ENCODE measurements at regions not wholly inside any gene's neighbourhood (a gene's known extent, or its start where the extent isn't known, plus 50 kb on each side); places are given as distances from the start of the nearest gene placed in this dataset.
"Not testable (repeated sequence)": the region's sequence is repeated elsewhere in the genome, so short reads cannot be mapped to it uniquely, and the experiment has no call there.

DNA sequence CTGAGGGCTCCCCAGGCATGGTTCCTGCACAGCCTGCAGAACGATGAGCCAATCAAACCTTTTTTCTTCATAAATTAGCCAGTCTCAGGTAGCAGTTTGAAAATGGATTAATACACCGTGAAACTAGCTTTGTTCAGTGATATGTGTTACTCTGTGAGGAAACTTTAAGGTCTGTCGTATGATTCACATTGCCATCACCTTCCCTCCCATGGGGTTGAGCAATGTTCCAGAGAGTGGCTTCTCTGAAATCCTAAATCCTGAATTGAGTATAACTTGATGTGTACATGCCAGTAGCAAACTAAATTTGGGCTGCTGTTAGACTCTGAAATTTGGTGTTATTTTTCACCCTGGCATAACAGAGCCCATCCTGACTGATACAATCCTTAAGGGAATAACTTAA lies 866.4 kb upstream of the C9orf72 start:
- Histone ChIP-seq H3K27me3 (no peaks in the 10 kb centered on the region), H3K4me2 (no peak overlapping the region), H3K36me3 (no peaks in the 10 kb centered on the region), H4K20me1 (no peaks in the 10 kb centered on the region), H3K27ac (no peak overlapping the region), H3K9me3 (replicated peaks in 1 of 11) (peaks cover 17 to 21% (median 18%) of the 10 kb centered on the region in 11 experiments), H3K9ac (no peak overlapping the region), H3K4me3 (no peak overlapping the region), H3K4me1 (no peaks in the 10 kb centered on the region)
- no peak for TF ChIP-seq Cebpa-rat (IDR thresholded peaks at IDR 0.05)

DNA sequence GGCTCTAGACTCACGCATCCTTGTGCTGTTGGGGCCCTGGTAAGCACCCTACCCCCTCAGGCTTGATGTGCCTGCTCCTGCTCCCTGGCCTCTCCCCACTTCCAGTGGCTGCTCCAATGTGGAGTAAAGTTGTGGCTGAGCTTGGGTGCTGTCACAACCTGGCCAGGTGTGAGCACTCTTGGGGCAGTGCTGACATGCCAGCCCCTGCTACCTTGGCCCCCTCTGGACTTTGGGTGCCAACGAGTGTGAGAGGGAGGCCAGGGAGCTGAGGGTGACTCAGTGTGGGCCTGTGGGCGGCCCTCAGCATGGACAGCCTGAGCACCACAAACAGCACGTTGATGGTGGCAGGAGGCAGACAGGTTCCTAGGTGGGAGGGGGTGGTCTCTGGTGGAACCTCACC lies 870.2 kb upstream of the C9orf72 start:
- Histone ChIP-seq H3K9ac (no peak overlapping the region), H3K27me3 (no peaks in the 10 kb centered on the region), H3K4me1 (no peaks in the 10 kb centered on the region), H4K20me1 (no peaks in the 10 kb centered on the region), H3K9me3 (replicated peaks in 1 of 11) (peaks cover 21 to 25% (median 22%) of the 10 kb centered on the region in 11 experiments), H3K4me3 (no peak overlapping the region; a peak in 2 of 20 replicates), H3K36me3 (no peaks in the 10 kb centered on the region), H3K4me2 (no peak overlapping the region), H3K27ac (no peak overlapping the region)
- TF ChIP-seq Cebpa-rat (IDR thresholded peaks at IDR 0.05): no peak

DNA sequence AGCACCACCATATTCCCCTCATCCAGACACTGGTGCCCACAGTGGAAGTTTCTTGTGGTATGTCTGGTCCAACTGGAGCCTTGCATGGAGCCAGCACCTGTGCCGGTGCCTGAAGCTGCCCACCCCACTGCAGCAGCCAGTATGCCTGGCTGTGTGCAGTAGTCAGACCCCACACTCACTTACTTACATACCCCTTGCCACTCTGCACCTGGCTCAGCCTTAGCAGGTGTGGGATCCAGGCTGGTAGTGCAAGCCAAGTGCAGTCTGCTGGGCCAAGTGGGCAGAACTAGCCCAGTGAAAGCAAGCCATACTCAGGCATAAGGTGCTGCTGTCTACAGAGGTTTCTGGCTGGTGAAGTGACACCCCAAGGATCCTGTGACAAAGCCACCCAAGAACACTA lies 871.4 kb upstream of the C9orf72 start:
- TF ChIP-seq Cebpa-rat (IDR thresholded peaks at IDR 0.05): no peak
- Histone ChIP-seq H3K4me3 (no peak overlapping the region), H3K27me3 (no peaks in the 10 kb centered on the region), H3K27ac (no peak overlapping the region), H3K4me2 (no peak overlapping the region), H3K9me3 (replicated peaks in 1 of 11) (peaks cover 21 to 24% (median 22%) of the 10 kb centered on the region in 11 experiments), H3K4me1 (no peaks in the 10 kb centered on the region), H4K20me1 (no peaks in the 10 kb centered on the region), H3K9ac (no peak overlapping the region), H3K36me3 (no peaks in the 10 kb centered on the region)

DNA sequence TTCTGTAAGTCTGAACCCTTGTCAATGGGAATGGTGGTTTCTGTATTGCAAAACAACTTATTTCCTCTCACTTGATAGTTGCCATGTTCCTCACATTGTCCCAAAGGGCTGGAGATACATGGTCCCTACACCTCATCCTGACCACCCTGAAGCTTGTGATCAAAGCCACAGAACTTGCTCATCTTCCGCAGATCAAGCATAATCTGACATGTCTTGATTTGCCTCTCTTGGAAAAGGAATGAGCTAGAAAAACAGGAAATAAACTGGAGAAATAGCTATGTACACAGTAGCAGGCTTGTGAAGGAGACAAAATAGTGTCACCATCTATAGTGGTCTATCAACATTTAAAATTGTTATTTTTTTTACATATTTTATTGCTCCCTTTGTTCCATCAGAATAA lies 871.9 kb upstream of the C9orf72 start:
- Histone ChIP-seq H3K4me3 (no peak overlapping the region), H3K4me2 (no peak overlapping the region), H3K9ac (no peak overlapping the region), H4K20me1 (no peaks in the 10 kb centered on the region), H3K36me3 (no peaks in the 10 kb centered on the region), H3K9me3 (replicated peaks in 1 of 11) (peaks cover 21 to 24% (median 22%) of the 10 kb centered on the region in 11 experiments), H3K27me3 (no peaks in the 10 kb centered on the region), H3K27ac (no peak overlapping the region), H3K4me1 (no peaks in the 10 kb centered on the region)
- TF ChIP-seq Cebpa-rat (IDR thresholded peaks at IDR 0.05): no peak

DNA sequence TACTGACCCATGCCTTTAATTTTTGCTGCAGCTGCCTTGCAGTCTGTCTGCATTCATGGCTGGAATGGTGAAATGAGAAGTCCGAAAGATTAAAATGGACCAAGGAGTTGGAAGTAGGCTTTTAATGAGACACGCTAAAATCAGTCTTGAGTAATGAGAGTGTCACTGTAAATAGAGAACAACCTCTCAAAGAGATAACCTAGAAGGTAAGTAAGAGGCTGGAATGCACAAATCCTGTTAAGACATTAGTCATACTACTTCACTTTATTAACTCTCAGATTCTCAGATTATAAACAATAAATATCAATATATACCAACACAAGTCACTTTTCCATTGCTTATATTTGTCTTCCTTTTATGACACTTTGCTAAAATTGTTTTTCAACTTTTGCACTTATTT lies 880.6 kb upstream of the C9orf72 start:
- Histone ChIP-seq H3K4me2 (no peak overlapping the region), H3K27ac (no peak overlapping the region), H3K36me3 (no peaks in the 10 kb centered on the region), H3K4me3 (no peak overlapping the region), H3K9me3 (replicated peaks in 1 of 11) (no peaks in the 10 kb centered on the region), H4K20me1 (no peaks in the 10 kb centered on the region), H3K9ac (no peak overlapping the region), H3K27me3 (no peaks in the 10 kb centered on the region), H3K4me1 (no peaks in the 10 kb centered on the region)
- no peak for TF ChIP-seq Cebpa-rat (IDR thresholded peaks at IDR 0.05)

DNA sequence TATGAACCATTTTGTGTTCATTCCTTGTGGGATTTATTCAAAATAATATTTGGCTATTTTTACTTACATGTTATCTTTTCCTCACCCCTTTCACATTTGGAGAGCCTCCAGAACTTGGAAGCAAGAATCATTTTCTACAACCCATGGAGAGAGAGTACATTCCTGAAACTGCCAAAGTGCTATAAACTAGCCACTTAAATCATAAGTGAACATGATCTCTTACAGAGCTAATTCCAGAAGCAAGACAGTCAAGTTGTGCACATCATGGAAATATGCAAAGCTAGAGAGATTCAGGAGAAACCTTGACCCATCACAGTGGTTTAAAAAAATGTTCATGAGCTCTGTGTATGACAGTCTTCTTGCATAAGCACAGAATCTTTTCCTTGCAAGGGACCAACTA lies 883.6 kb upstream of the C9orf72 start:
- Histone ChIP-seq H3K4me1 (no peaks in the 10 kb centered on the region), H3K9ac (no peak overlapping the region)

DNA sequence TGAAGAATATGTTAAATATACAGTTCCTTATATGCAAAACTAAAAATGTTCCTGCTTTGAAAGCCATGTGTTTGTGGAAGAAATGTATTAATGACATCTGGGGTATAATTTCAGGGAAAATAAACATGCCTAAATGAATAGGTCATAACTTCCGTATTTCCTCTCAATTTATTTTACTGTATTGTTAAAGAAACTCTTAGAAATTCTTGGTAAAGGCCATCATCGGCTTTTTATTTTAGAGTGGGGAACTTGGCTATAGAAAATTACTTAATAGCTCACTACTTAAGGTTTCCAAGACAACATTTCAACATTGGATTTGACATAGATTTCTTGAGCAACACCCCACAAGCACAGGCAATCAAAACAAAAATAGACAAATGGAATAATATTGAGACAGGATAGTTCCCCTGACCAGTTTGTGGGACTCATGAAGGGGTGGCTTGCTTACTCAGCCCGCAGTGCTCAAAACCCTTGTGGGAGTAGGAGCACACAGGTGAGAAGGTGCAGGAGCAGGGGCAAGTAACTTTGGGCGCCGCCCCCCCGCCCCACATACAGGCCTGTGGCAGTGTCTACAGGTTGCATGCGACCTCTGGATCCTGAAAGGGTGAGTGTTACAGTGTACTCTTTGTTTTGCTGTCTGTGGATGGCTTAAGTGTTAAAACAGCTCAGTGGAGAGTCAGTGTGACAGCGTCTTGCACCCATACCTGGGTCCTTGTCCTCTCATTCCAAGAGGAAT lies 891.4 kb upstream of the C9orf72 start:
- no peaks in the 10 kb centered on the region for H3K4me1 ChIP-seq
- TF ChIP-seq Cebpa-rat (IDR thresholded peaks at IDR 0.05): no peak
- no peaks in the 10 kb centered on the region for H4K20me1 ChIP-seq
- H3K4me2 ChIP-seq: no peak overlapping the region
- no peaks in the 10 kb centered on the region for H3K36me3 ChIP-seq
- H3K9me3 ChIP-seq (replicated peaks in 1 of 11): no peaks in the 10 kb centered on the region; a peak in 1 of 22 replicates
- H3K27ac ChIP-seq: no peak overlapping the region
- H3K4me3 ChIP-seq: no peak overlapping the region
- no peak overlapping the region for H3K9ac ChIP-seq
- no peaks in the 10 kb centered on the region for H3K27me3 ChIP-seq

More for the DNA sequence above, 883.6 kb upstream of the C9orf72 start:
- no peaks in the 10 kb centered on the region for H4K20me1 ChIP-seq
- H3K27me3 ChIP-seq: no peaks in the 10 kb centered on the region
- no peak for TF ChIP-seq Cebpa-rat (IDR thresholded peaks at IDR 0.05)
- no peak overlapping the region for H3K4me3 ChIP-seq
- H3K27ac ChIP-seq: no peak overlapping the region
- no peaks in the 10 kb centered on the region for H3K36me3 ChIP-seq
- no peaks in the 10 kb centered on the region for H3K9me3 ChIP-seq (replicated peaks in 1 of 11)
- H3K4me2 ChIP-seq: no peak overlapping the region

DNA sequence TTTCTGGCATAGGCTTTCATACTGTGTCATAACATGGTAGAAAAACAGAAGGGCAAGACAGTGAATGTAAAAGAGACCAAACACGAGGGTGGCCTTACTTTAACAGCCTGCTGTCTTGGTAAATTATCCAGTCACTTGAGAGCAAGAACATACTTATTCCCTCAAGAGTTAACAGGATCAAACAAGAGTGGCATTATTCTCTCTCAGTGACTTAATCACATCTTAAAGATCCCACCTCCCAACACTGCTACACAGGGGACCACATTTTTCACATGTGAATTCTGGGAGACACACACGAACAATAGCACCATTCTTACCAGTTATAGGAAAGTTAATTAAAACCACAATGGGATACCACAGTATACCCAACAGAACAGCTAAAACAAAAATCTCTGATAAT lies 898.0 kb upstream of the C9orf72 start:
- Histone ChIP-seq H3K4me1 (no peaks in the 10 kb centered on the region), H3K27me3 (no peaks in the 10 kb centered on the region), H3K4me2 (no peak overlapping the region), H3K36me3 (no peaks in the 10 kb centered on the region), H4K20me1 (no peaks in the 10 kb centered on the region), H3K4me3 (no peak overlapping the region), H3K9ac (no peak overlapping the region), H3K9me3 (replicated peaks in 1 of 11) (no peaks in the 10 kb centered on the region), H3K27ac (no peak overlapping the region)
- TF ChIP-seq Cebpa-rat (IDR thresholded peaks at IDR 0.05): no peak

DNA sequence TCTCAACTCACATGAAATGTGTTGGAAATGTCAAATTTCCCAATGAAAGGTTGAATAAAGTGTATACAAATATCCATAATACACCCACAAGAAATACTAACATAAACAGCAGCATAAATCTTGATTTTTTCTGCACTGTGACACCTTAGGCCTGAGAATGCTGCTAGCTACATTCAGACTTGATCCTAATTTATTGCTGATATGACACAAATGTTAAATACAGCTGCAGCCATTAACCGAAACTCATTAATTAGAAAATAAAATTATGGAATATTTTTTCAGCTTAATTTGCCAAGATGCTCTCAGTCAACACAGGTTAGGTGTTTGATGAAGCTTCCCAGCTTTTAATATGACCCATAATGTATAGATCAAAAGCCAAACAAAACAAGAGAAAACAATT lies 914.3 kb upstream of the C9orf72 start:
- Histone ChIP-seq H3K27me3 (no peaks in the 10 kb centered on the region), H3K4me1 (no peaks in the 10 kb centered on the region), H3K36me3 (no peaks in the 10 kb centered on the region), H3K4me3 (no peak overlapping the region), H4K20me1 (no peaks in the 10 kb centered on the region), H3K9me3 (replicated peaks in 1 of 11) (no peaks in the 10 kb centered on the region), H3K4me2 (no peak overlapping the region), H3K27ac (no peak overlapping the region), H3K9ac (no peak overlapping the region)
- TF ChIP-seq Cebpa-rat (IDR thresholded peaks at IDR 0.05): no peak

DNA sequence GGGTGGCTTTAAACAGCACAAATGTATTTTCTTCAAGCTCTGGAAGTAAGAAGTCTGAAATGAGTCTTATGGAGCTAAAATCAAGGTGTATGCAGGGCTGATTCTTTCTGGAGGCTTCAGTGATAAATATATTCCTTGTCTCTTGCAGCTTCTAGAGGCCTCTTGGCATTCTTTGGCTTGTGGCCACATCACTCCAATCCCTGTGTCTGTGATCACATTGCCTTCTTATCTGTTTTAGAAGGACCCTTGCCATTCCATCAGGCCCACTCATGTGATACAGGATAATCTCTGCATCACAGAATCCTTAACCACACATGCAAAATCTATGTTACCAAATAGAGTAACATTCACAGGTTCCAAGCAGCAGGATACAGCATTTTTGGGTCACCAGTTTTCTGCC lies 917.8 kb upstream of the C9orf72 start:
- Histone ChIP-seq H3K36me3 (no peaks in the 10 kb centered on the region), H3K4me3 (no peak overlapping the region), H3K9me3 (replicated peaks in 1 of 11) (0 out of 22 replicates have a peak, but pooled peaks cover 0 to 3% (median 0%) of the 10 kb centered on the region in 11 experiments), H3K27ac (no peak overlapping the region), H3K4me2 (no peak overlapping the region), H3K9ac (no peak overlapping the region), H3K27me3 (no peaks in the 10 kb centered on the region), H3K4me1 (no peaks in the 10 kb centered on the region), H4K20me1 (no peaks in the 10 kb centered on the region)
- no peak for TF ChIP-seq Cebpa-rat (IDR thresholded peaks at IDR 0.05)

DNA sequence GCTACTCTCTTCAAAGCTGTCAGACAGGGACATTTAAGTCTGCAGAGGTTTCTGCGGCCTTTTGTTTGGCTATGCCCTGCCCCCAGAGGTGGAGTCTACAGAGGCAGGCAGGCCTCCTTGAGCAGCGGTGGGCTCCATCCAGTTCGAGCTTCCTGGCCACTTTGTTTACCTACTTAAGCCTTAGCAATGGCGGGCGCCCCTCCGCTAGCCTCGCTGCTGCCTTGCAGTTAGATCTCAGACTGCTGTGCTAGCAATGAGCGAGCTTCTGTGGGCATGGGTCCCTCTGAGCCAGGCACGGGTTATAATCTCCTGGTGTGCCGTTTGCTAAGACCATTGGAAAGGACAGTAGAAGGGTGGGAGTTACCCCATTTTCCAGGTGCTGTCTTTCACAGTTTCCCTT lies 924.9 kb upstream of the C9orf72 start:
- H3K4me1 ChIP-seq; H3K4me2 ChIP-seq; H3K9ac ChIP-seq; H3K4me3 ChIP-seq; H3K27ac ChIP-seq; H3K36me3 ChIP-seq; H3K27me3 ChIP-seq; H4K20me1 ChIP-seq; H3K9me3 ChIP-seq (replicated peaks in 1 of 11): not testable (repeated sequence)
